ENCODE measurements at regions not wholly inside any gene's neighbourhood (a gene's known extent, or its start where the extent isn't known, plus 50 kb on each side); places are given as distances from the start of the nearest gene placed in this dataset.
"Not testable (repeated sequence)": the region's sequence is repeated elsewhere in the genome, so short reads cannot be mapped to it uniquely, and the experiment has no call there.

GRCh38 chr16:21501223-21501868, 98.0 kb upstream of the METTL9 start:
- not testable (repeated sequence) for TF ChIP-seq EGR1 (IDR thresholded peaks at IDR 0.05; ENCODE audit: low read depth in 2 of 2); NR2F2 (IDR thresholded peaks at IDR 0.05)

All from liver (tissue), 2 donors.